Tongue (tissue), 2 donors: ENCODE measurements at regions not wholly inside any gene's neighbourhood (a gene's known extent, or its start where the extent isn't known, plus 50 kb on each side); places are given as distances from the start of the nearest gene placed in this dataset. TPM values are rescaled to one million over a fixed set of nuclear protein-coding genes. Genes with fewer than 3 reads are reported as not detected.

Experiments used
- DNase-seq: peaks from one replicate; pipeline ENCODE4 v3.0.0-alpha.2; 2015
- small RNA-seq: library from RNA; depleted of rRNA; stranded (forward); fragments of <200 nt; gene quantifications from one replicate; pipeline ENCODE3, GENCODE V24; 2014; ENCODE audit warnings: low replicate concordance

DNA sequence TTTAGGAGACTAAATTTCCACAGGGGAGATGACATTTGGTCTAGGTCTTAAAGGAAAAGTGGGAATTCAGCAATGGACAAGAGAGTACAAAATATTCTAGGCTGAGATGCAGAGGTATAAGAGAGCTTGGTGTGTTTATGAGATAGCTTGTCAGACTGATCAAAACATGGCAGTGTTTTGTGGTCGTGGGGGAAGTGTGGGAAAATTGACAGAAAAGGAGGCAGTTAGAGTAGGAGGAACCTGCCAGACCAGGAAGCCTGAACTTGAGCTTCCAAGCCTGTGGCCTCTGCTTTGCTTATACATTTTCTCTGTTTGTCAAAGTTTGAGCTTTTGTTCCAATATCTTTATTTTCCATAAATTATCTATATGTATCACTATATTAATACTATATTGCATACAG, 69.5 kb upstream of the MAP3K7 start:
- peak; percentile 3 for DNase-seq

DNA sequence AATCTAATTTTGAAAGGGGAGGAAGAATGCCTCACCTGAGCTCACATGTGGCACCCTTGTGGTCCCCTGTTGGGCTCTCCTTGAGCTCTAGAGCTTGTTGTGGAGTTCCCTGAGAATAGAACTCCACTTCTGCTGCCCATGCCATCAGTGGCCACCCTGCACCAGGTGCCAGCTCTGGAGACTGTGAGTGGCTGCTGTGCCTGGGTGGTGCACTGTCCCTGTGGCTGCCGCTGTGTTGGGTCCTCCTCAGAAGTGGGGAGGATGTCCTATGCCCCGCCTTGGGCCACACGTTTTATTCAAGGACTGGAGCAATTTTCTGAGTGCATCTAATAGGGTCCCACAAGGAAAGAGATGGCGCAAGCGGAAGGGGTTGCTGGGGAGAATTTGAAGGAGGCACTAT, 67.9 kb upstream of the MAP3K7 start:
- no peak for DNase-seq

DNA sequence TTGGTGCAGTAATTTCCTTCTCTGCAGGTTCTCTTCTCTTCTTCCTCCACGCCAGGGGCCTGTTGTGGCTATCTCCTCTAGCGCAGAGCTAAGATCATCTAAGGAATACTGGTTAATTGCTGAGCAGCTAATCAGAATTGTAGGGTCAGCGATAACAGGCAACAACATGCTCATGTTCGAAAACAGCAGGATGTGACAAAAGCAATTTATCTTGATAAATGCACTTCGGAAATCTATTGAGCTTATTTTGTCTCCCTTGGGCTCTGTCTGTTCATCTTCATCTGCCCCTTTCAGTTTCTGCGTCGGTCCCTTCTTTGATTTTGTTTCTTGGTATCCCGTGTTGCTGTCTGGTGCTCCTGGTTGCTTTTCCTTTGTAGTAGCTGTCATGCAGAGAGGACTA, 67.3 kb upstream of the MAP3K7 start:
- no peak for DNase-seq

DNA sequence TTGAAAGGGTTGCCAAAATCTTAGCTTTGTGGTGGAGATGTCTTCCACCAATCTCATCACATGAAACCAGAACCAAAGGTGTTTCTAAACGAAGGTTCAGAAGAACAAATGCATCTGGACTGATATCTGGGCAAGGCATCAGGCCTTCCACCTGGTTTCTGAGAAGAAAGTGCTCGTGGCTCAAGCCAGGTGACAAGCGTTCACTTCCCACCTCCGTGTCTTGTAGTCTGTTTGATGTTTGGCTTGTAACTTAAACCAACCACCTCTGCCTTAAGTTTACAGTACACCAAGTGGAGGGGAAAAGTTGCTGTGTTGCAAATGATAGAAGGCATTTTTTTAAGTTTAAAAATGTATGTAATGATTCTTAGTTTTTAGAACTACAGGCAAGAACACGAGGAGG, 66.9 kb upstream of the MAP3K7 start:
- DNase-seq: no peak

DNA sequence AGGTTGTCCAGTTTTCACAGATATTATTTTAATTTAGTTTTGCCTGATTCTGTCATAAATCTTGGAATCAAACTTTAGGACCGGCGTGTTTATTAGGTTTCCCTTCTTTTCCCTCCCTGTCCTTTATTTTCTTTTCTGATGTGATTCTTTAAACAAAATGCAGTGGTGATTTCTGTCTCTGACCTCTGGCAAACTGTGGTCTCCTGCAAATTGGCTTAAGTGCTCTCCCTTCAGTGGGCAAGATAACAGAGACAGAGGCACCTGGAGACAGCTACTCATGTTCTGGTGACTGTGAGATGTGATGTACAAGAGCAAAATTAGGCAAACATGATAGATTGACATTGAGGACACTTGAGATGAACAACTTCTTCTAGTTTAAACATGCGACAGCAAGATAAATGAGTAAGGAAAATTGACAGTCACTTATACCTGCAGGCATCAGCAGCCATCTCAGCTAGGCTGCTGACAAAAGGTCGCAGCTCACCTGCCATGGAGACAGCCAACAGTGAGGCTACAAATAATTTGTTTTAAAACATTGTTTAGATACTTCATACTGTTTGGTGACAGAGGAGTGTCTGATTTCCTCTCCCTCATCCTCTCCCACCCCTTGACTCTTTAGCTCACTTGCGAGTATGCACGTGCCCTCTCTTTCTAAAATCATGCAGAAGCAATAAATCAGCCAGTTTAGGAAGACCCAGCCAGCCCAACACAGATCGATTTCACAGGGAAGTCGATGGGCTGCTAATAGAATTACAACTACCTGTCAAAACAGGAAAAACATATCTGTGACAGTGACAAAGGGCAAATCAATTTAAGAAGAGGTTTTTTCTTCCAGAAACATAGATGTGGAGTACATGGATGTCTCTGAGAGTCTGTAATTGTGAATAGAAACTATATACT, 63.4 kb upstream of the MAP3K7 start:
- DNase-seq: no peak

DNA sequence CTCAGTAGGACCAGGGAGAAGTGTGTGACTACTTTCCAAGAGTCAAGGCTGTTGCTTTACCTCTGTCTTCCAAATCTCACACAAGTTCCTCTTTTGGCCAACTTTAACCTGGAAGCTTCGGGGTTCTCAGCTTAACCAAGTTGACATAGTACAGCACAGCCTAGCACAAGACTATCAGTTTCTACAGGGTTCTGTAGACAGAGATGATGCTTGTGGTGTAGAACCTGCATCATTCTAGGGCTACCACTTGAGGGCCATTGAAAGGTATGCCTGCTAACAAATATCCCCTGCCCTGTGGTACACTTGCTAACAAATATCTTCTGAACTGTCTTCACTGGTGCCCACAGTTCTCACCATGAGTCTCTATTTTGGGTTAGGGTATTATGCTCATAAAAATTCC, 62.0 kb upstream of the MAP3K7 start:
- no peak for DNase-seq

DNA sequence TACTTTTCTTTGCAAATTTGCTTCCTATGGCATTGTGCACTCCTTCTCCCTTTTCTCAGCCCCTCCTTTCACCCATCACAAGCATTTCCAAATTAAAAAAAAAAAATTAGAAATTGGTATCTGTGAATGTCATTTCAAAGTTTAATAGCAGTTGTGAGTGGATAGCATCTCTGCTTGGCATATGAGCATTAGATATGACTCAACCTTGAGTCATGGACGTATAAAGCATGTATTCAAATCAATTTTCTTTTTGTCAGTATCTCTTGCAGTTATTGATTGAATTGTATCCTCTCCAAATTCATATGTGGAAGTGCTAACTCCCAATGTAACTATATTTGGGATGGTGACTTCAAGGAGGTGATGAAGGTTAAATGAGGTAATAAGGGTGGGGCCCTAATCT, 60.1 kb upstream of the MAP3K7 start:
- no peak for DNase-seq

DNA sequence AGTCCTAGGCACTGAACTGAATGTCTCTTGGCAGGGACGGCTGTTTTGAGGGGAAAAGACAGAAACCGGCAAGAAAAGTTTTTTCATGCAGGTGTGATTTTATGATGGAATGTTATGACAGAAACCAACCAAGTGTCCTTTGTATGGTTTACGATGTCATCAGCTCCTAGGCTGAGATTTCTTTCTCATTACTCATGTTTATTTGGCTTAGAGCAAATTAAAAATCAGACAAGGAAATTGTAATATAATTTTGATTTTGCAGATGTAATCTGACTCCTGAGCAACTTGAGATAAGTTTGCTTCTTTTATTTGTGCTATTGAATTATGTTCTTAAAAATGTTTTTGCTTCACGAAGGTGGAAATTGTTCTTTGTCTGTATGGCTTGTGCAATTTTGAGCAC, 58.8 kb upstream of the MAP3K7 start:
- DNase-seq: no peak

DNA sequence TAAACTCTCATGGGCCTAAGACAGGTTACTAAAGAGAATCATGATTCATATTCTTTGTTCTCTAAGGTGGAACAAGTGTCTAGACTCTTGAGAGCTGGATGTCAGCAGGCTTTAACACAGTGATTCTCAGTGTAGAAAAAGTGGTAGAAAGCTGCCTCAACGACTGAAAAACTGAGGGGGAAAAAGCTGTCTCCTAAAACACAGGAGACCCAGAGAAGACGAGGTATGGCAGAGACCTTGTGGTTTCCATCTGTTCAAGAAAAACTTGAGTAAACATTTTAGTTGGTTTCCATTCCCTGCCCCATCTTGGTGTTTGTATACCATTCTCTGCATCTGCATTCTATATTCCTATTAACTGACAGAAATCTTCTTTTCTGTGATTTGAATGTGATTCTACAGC, 57.6 kb upstream of the MAP3K7 start:
- no peak for DNase-seq

DNA sequence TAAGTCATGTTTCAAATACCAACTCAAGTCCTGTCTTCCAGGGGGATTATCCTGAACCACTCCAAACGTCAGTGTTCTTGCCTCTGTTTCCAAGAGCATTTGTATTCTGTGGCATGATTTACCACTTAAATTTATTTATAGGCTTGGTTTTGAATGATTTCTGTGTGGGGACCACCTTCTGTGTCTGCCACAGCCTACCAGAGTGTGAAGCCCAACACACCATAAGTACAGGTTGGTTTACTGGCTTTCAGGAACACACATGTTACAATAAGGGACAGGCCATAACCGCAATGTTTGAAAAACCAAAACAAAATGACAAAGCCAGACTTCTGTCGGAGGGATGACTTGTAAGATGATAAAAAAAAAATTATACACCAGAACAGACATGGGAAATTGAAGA, 56.5 kb upstream of the MAP3K7 start:
- DNase-seq: no peak

DNA sequence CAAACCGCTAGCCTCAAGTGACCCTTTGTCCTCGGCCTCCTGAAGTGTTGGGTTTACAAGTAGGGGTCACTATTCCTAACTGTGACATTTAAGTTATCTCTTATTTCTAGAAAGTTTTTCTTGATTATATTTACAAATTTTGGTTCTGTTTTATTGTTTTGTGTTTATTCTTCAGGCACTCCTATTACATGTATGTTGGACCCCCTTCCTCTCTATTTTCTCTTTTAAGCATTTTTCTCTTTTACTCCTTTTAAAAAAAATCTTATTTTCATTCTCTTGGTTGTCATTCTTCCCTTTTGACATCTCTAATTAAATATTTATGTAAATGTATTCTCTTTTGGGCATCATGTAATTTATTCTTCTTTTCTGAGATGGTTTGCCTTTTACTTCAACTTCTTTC, 50.4 kb upstream of the MAP3K7 start:
- no peak for DNase-seq

Small RNA genes lying in the stretch of these regions (small RNA-seq; reads per million reads assigned to genes)
- not detected for gene MIR4643
- gene MTATP6P25: not detected
- not detected for gene MTCO1P56
- gene MTND4LP19: not detected
- not detected for gene RF00012
- not detected for gene RN7SL415P
